Panc1 (cell line): ENCODE measurements at regions not wholly inside any gene's neighbourhood (a gene's known extent, or its start where the extent isn't known, plus 50 kb on each side); places are given as distances from the start of the nearest gene placed in this dataset.

ENCODE experiments used
- POLR2AphosphoS5 ChIP-seq: IDR thresholded peaks from 2 replicates; pipeline ENCODE4 v1.6.1; 2012; ENCODE audit warnings: mild to moderate bottlenecking, low read depth, low read length, moderate library complexity
- TF ChIP-seq, protein P1 (sequence below): fragments of 450-650 bp; IDR thresholded peaks from 2 replicates; pipeline ENCODE4 v1.5.1; 2017; ENCODE audit warnings: mild to moderate bottlenecking
- TF ChIP-seq, protein P2 (sequence below), 2 experiments: IDR thresholded peaks; 2 replicates each; pipeline ENCODE4 v1.6.1; 2011 to 2012; ENCODE audit warnings: low read depth in 2 of 2, control low read depth in 1 of 2, low read length in 1 of 2, mild to moderate bottlenecking in 1 of 2, moderate library complexity in 1 of 2; ENCODE audit not compliant: insufficient read depth in 1 of 2

DNA sequence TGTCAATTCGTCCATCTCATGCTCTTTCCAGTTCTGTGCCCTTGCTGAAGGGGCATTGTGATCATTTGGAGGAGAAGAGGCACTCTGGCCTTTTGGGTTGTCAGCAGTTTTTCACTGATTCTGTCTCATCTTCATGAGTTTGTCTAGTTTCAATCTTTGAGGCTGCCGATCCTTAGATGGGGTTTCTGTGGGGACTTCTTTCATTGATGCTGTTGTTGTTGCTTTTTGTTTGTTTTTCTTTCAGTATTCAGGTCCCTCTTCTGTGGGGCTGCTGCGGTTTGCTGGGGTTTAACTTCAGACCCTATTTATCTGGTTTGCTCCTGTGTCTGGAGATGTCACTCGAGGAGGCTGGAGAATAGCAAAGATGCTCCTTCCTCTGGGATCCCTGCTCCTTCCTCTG lies 224.3 kb downstream of the JRKL start:
- TF ChIP-seq POLR2AphosphoS5, result no peak
- TF ChIP-seq, protein P1, sequence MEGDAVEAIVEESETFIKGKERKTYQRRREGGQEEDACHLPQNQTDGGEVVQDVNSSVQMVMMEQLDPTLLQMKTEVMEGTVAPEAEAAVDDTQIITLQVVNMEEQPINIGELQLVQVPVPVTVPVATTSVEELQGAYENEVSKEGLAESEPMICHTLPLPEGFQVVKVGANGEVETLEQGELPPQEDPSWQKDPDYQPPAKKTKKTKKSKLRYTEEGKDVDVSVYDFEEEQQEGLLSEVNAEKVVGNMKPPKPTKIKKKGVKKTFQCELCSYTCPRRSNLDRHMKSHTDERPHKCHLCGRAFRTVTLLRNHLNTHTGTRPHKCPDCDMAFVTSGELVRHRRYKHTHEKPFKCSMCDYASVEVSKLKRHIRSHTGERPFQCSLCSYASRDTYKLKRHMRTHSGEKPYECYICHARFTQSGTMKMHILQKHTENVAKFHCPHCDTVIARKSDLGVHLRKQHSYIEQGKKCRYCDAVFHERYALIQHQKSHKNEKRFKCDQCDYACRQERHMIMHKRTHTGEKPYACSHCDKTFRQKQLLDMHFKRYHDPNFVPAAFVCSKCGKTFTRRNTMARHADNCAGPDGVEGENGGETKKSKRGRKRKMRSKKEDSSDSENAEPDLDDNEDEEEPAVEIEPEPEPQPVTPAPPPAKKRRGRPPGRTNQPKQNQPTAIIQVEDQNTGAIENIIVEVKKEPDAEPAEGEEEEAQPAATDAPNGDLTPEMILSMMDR, result no peak
- TF ChIP-seq, protein P2, sequence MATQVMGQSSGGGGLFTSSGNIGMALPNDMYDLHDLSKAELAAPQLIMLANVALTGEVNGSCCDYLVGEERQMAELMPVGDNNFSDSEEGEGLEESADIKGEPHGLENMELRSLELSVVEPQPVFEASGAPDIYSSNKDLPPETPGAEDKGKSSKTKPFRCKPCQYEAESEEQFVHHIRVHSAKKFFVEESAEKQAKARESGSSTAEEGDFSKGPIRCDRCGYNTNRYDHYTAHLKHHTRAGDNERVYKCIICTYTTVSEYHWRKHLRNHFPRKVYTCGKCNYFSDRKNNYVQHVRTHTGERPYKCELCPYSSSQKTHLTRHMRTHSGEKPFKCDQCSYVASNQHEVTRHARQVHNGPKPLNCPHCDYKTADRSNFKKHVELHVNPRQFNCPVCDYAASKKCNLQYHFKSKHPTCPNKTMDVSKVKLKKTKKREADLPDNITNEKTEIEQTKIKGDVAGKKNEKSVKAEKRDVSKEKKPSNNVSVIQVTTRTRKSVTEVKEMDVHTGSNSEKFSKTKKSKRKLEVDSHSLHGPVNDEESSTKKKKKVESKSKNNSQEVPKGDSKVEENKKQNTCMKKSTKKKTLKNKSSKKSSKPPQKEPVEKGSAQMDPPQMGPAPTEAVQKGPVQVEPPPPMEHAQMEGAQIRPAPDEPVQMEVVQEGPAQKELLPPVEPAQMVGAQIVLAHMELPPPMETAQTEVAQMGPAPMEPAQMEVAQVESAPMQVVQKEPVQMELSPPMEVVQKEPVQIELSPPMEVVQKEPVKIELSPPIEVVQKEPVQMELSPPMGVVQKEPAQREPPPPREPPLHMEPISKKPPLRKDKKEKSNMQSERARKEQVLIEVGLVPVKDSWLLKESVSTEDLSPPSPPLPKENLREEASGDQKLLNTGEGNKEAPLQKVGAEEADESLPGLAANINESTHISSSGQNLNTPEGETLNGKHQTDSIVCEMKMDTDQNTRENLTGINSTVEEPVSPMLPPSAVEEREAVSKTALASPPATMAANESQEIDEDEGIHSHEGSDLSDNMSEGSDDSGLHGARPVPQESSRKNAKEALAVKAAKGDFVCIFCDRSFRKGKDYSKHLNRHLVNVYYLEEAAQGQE (IDR thresholded peaks at IDR 0.05; ENCODE audit: insufficient read depth in 1 of 2, low read depth in 2 of 2, low read length in 1 of 2), result no peak
